ENCODE measurements at regions not wholly inside any gene's neighbourhood (a gene's known extent, or its start where the extent isn't known, plus 50 kb on each side); places are given as distances from the start of the nearest gene placed in this dataset.

DNA sequence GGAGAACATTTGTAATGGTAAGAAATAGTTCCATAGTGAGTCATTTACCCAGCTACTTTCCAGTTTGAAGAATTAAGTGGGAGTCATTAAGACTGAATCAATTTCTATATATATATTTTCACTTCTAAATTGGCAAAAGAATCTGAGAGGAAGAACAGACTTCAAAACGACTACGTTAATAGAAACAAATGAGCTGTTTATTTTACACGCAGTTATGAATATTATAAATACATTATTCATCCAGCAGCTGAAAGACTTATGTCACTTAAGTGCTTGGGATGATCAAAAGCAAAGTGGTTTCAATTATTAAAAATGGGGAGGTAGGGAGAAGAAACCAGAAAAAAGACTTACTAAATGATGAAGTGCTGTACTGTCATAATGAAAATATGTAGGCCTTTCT is 260.5 kb upstream of the DDX53 start:
- H4K20me1 ChIP-seq (ENCODE audit: control insufficient read depth, extremely low read depth, insufficient read depth, low read length): no peaks in the 10 kb centered on the region
- no peaks in the 10 kb centered on the region for H3K4me1 ChIP-seq (ENCODE audit: control insufficient read depth, extremely low read depth, insufficient read depth, low read length)
- H3K9ac ChIP-seq (ENCODE audit: insufficient read depth, low read length): no peak overlapping the region
- H3K79me2 ChIP-seq (ENCODE audit: control insufficient read depth, insufficient read depth, low read length): no peaks in the 10 kb centered on the region
- no peak for TF ChIP-seq EZH2 (IDR thresholded peaks at IDR 0.05; ENCODE audit: low read length, missing control alignments)
- TF ChIP-seq, protein P1, sequence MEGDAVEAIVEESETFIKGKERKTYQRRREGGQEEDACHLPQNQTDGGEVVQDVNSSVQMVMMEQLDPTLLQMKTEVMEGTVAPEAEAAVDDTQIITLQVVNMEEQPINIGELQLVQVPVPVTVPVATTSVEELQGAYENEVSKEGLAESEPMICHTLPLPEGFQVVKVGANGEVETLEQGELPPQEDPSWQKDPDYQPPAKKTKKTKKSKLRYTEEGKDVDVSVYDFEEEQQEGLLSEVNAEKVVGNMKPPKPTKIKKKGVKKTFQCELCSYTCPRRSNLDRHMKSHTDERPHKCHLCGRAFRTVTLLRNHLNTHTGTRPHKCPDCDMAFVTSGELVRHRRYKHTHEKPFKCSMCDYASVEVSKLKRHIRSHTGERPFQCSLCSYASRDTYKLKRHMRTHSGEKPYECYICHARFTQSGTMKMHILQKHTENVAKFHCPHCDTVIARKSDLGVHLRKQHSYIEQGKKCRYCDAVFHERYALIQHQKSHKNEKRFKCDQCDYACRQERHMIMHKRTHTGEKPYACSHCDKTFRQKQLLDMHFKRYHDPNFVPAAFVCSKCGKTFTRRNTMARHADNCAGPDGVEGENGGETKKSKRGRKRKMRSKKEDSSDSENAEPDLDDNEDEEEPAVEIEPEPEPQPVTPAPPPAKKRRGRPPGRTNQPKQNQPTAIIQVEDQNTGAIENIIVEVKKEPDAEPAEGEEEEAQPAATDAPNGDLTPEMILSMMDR (conservative IDR thresholded peaks at IDR 0.05 in 1 of 2, IDR thresholded peaks at IDR 0.05 in 1 of 2; ENCODE audit: low read depth in 1 of 2, low read length in 2 of 2): no peak
- DNase-seq (ENCODE audit: low read depth in 2 of 2): peak; percentile 19 to 50
- H3K27ac ChIP-seq (ENCODE audit: insufficient read depth, low read length): no peak overlapping the region
- H3K36me3 ChIP-seq (ENCODE audit: control insufficient read depth, insufficient read depth, low read length): no peaks in the 10 kb centered on the region
- H3K4me3 ChIP-seq (replicated peaks in 1 of 4; ENCODE audit: control extremely low read depth in 1 of 4, insufficient read depth in 1 of 4, low read depth in 3 of 4, low read length in 4 of 4): no peak overlapping the region
- no peak overlapping the region for H2AFZ ChIP-seq (ENCODE audit: low read length)
- no peak overlapping the region for H3K4me2 ChIP-seq (ENCODE audit: extremely low read depth, insufficient read depth, low read length)
- no peaks in the 10 kb centered on the region for H3K27me3 ChIP-seq (ENCODE audit: control insufficient read depth, insufficient read depth, low read length)
- no peaks in the 10 kb centered on the region for H3K9me3 ChIP-seq (ENCODE audit: control insufficient read depth, insufficient read depth, low read depth, low read length)

DNA sequence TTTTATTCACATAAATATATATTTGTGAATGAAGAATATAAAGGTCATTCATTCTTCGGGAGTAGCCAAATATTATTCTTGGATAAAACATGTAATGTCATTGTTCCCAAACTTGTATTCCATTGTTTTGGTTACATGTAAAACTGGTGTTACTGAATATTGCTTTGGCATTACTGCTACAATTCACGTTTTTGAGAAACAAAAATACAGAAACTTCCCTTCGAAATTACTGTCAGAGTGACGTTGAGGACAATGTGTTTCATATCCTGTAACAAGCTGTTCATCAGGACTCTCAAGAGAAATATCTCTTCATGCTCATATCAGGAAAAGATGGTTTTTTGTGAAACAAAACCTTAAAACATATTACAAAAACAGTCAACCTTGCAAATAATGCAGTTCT is 258.9 kb upstream of the DDX53 start:
- H3K9me3 ChIP-seq (ENCODE audit: control insufficient read depth, insufficient read depth, low read depth, low read length): no peaks in the 10 kb centered on the region
- TF ChIP-seq, protein P1 (conservative IDR thresholded peaks at IDR 0.05 in 1 of 2, IDR thresholded peaks at IDR 0.05 in 1 of 2; ENCODE audit: low read depth in 1 of 2, low read length in 2 of 2): no peak
- TF ChIP-seq EZH2 (IDR thresholded peaks at IDR 0.05; ENCODE audit: low read length, missing control alignments): no peak
- H4K20me1 ChIP-seq (ENCODE audit: control insufficient read depth, extremely low read depth, insufficient read depth, low read length): no peaks in the 10 kb centered on the region
- H3K79me2 ChIP-seq (ENCODE audit: control insufficient read depth, insufficient read depth, low read length): no peaks in the 10 kb centered on the region
- H3K27me3 ChIP-seq (ENCODE audit: control insufficient read depth, insufficient read depth, low read length): no peaks in the 10 kb centered on the region
- no peak for DNase-seq (ENCODE audit: low read depth in 2 of 2)
- H2AFZ ChIP-seq (ENCODE audit: low read length): no peak overlapping the region
- no peaks in the 10 kb centered on the region for H3K4me1 ChIP-seq (ENCODE audit: control insufficient read depth, extremely low read depth, insufficient read depth, low read length)
- H3K9ac ChIP-seq (ENCODE audit: insufficient read depth, low read length): no peak overlapping the region
- no peak overlapping the region for H3K4me2 ChIP-seq (ENCODE audit: extremely low read depth, insufficient read depth, low read length)
- H3K4me3 ChIP-seq (replicated peaks in 1 of 4; ENCODE audit: control extremely low read depth in 1 of 4, insufficient read depth in 1 of 4, low read depth in 3 of 4, low read length in 4 of 4): no peak overlapping the region
- no peak overlapping the region for H3K27ac ChIP-seq (ENCODE audit: insufficient read depth, low read length)
- H3K36me3 ChIP-seq (ENCODE audit: control insufficient read depth, insufficient read depth, low read length): no peaks in the 10 kb centered on the region

DNA sequence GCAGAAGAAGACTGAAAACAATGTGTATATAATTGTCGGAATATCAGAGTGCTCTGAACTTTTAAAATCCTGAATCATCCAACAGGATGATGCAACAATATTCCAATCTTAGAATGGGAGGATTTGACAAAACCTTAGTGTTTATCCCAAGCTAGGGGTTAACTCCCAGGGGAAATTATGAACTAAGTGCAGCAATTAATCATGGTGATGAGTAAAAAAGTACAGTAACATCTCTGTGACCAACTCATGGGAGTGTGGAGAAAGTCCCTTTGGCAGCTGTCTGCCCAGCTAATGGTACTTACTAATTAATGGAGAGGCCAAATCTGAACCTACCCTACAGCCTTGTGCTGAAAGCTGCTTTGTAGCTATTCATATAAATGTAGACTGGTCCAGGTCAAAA is 257.6 kb upstream of the DDX53 start:
- no peak overlapping the region for H2AFZ ChIP-seq (ENCODE audit: low read length)

More for the DNA sequence above, 257.6 kb upstream of the DDX53 start:
- TF ChIP-seq, protein P1 (conservative IDR thresholded peaks at IDR 0.05 in 1 of 2, IDR thresholded peaks at IDR 0.05 in 1 of 2; ENCODE audit: low read depth in 1 of 2, low read length in 2 of 2): no peak
- no peak for TF ChIP-seq EZH2 (IDR thresholded peaks at IDR 0.05; ENCODE audit: low read length, missing control alignments)
- H3K79me2 ChIP-seq (ENCODE audit: control insufficient read depth, insufficient read depth, low read length): no peaks in the 10 kb centered on the region
- H3K4me3 ChIP-seq (replicated peaks in 1 of 4; ENCODE audit: control extremely low read depth in 1 of 4, insufficient read depth in 1 of 4, low read depth in 3 of 4, low read length in 4 of 4): no peak overlapping the region
- H3K9me3 ChIP-seq (ENCODE audit: control insufficient read depth, insufficient read depth, low read depth, low read length): no peaks in the 10 kb centered on the region
- no peaks in the 10 kb centered on the region for H4K20me1 ChIP-seq (ENCODE audit: control insufficient read depth, extremely low read depth, insufficient read depth, low read length)
- H3K27me3 ChIP-seq (ENCODE audit: control insufficient read depth, insufficient read depth, low read length): no peaks in the 10 kb centered on the region
- H3K9ac ChIP-seq (ENCODE audit: insufficient read depth, low read length): no peak overlapping the region
- H3K4me2 ChIP-seq (ENCODE audit: extremely low read depth, insufficient read depth, low read length): no peak overlapping the region
- no peaks in the 10 kb centered on the region for H3K4me1 ChIP-seq (ENCODE audit: control insufficient read depth, extremely low read depth, insufficient read depth, low read length)
- no peak overlapping the region for H3K27ac ChIP-seq (ENCODE audit: insufficient read depth, low read length)
- DNase-seq (ENCODE audit: low read depth in 2 of 2): peak; percentile 69 to 94
- no peaks in the 10 kb centered on the region for H3K36me3 ChIP-seq (ENCODE audit: control insufficient read depth, insufficient read depth, low read length)

Measured in fibroblast of lung (primary cell).